ENCODE measurements at regions not wholly inside any gene's neighbourhood (a gene's known extent, or its start where the extent isn't known, plus 50 kb on each side); places are given as distances from the start of the nearest gene placed in this dataset.

GRCh38 chr6:10276106-10276505, 138.8 kb downstream of the TFAP2A start:
- no CpG with 5 or more reads among the region's 2 CpGs for WGBS (ENCODE audit: insufficient coverage)
- H3K27me3 ChIP-seq (ENCODE audit: control insufficient read depth, insufficient read depth, low read length): no peaks in the 10 kb centered on the region
- no peak for DNase-seq (ENCODE audit: low read depth in 4 of 6, low spot score in 6 of 6)
- no peak overlapping the region for H3K4me3 ChIP-seq (ENCODE audit: low read depth, low read length)
- H3K9me3 ChIP-seq (ENCODE audit: control insufficient read depth, insufficient read depth, low read length): no peaks in the 10 kb centered on the region
- no peak overlapping the region for H3K27ac ChIP-seq (ENCODE audit: low read depth, low read length)
- H3K4me1 ChIP-seq (ENCODE audit: control insufficient read depth, insufficient read depth, low read length): no peaks in the 10 kb centered on the region
- no peaks in the 10 kb centered on the region for H3K36me3 ChIP-seq (ENCODE audit: control insufficient read depth, insufficient read depth, low read length)

- no peaks in the 10 kb centered on the region for H3K9me3 ChIP-seq (ENCODE audit: control insufficient read depth, insufficient read depth, low read length)
- 100% methylated on average over 1 of the region's 2 CpGs for WGBS (ENCODE audit: insufficient coverage)
- H3K27me3 ChIP-seq (ENCODE audit: control insufficient read depth, insufficient read depth, low read length): no peaks in the 10 kb centered on the region
- peaks cover 10% of the 10 kb centered on the region for H3K4me1 ChIP-seq (ENCODE audit: control insufficient read depth, insufficient read depth, low read length)
- H3K36me3 ChIP-seq (ENCODE audit: control insufficient read depth, insufficient read depth, low read length): no peaks in the 10 kb centered on the region
- no peak overlapping the region for H3K27ac ChIP-seq (ENCODE audit: low read depth, low read length)
- no peak overlapping the region for H3K4me3 ChIP-seq (ENCODE audit: low read depth, low read length)
- DNase-seq (ENCODE audit: low read depth in 4 of 6, low spot score in 6 of 6): no peak
These were observed 142.3 kb downstream of the TFAP2A start for GRCh38 chr6:10272591-10272990.

GRCh38 chr6:10271982-10272381, 142.9 kb downstream of the TFAP2A start:
- peak in 2 of 6 donors; percentile 7 to 38 for DNase-seq (ENCODE audit: low read depth in 4 of 6, low spot score in 6 of 6)
- H3K36me3 ChIP-seq (ENCODE audit: control insufficient read depth, insufficient read depth, low read length): no peaks in the 10 kb centered on the region
- 45% methylated on average over 1 of the region's 1 CpG for WGBS (ENCODE audit: insufficient coverage)
- peaks cover 10% of the 10 kb centered on the region for H3K4me1 ChIP-seq (ENCODE audit: control insufficient read depth, insufficient read depth, low read length)
- no peaks in the 10 kb centered on the region for H3K27me3 ChIP-seq (ENCODE audit: control insufficient read depth, insufficient read depth, low read length)
- no peak overlapping the region for H3K27ac ChIP-seq (ENCODE audit: low read depth, low read length)
- H3K4me3 ChIP-seq (ENCODE audit: low read depth, low read length): no peak overlapping the region
- no peaks in the 10 kb centered on the region for H3K9me3 ChIP-seq (ENCODE audit: control insufficient read depth, insufficient read depth, low read length)

- peaks cover 10% of the 10 kb centered on the region for H3K4me1 ChIP-seq (ENCODE audit: control insufficient read depth, insufficient read depth, low read length)
- no peaks in the 10 kb centered on the region for H3K9me3 ChIP-seq (ENCODE audit: control insufficient read depth, insufficient read depth, low read length)
- no peak overlapping the region for H3K4me3 ChIP-seq (ENCODE audit: low read depth, low read length)
- WGBS (ENCODE audit: insufficient coverage): 40% methylated on average over 1 of the region's 6 CpGs
- H3K27ac ChIP-seq (ENCODE audit: low read depth, low read length): no peak overlapping the region
- H3K36me3 ChIP-seq (ENCODE audit: control insufficient read depth, insufficient read depth, low read length): no peaks in the 10 kb centered on the region
- peak in 2 of 6 donors; percentile 10 to 17 for DNase-seq (ENCODE audit: low read depth in 4 of 6, low spot score in 6 of 6)
- no peaks in the 10 kb centered on the region for H3K27me3 ChIP-seq (ENCODE audit: control insufficient read depth, insufficient read depth, low read length)
These were observed 144.9 kb downstream of the TFAP2A start for GRCh38 chr6:10269814-10270472.

- peaks cover 10% of the 10 kb centered on the region for H3K4me1 ChIP-seq (ENCODE audit: control insufficient read depth, insufficient read depth, low read length)
- H3K27me3 ChIP-seq (ENCODE audit: control insufficient read depth, insufficient read depth, low read length): no peaks in the 10 kb centered on the region
- 0% methylated on average over 8 of the region's 14 CpGs for WGBS (ENCODE audit: insufficient coverage)
- peak overlapping the region; percentile 22 for H3K4me3 ChIP-seq (ENCODE audit: low read depth, low read length)
- no peaks in the 10 kb centered on the region for H3K9me3 ChIP-seq (ENCODE audit: control insufficient read depth, insufficient read depth, low read length)
- peak in 5 of 6 donors; percentile 19 to 93 (median 37) for DNase-seq (ENCODE audit: low read depth in 4 of 6, low spot score in 6 of 6)
- no peak overlapping the region for H3K27ac ChIP-seq (ENCODE audit: low read depth, low read length)
- H3K36me3 ChIP-seq (ENCODE audit: control insufficient read depth, insufficient read depth, low read length): no peaks in the 10 kb centered on the region
These were observed 146.1 kb downstream of the TFAP2A start for GRCh38 chr6:10268611-10269310.

GRCh38 chr6:10268111-10268510, 146.8 kb downstream of the TFAP2A start:
- WGBS (ENCODE audit: insufficient coverage): 0% methylated on average over 1 of the region's 4 CpGs
- Histone ChIP-seq H3K4me1 (ENCODE audit: control insufficient read depth, insufficient read depth, low read length) (peaks cover 10% of the 10 kb centered on the region), H3K27me3 (ENCODE audit: control insufficient read depth, insufficient read depth, low read length) (no peaks in the 10 kb centered on the region), H3K36me3 (ENCODE audit: control insufficient read depth, insufficient read depth, low read length) (no peaks in the 10 kb centered on the region), H3K4me3 (ENCODE audit: low read depth, low read length) (no peak overlapping the region), H3K9me3 (ENCODE audit: control insufficient read depth, insufficient read depth, low read length) (no peaks in the 10 kb centered on the region), H3K27ac (ENCODE audit: low read depth, low read length) (no peak overlapping the region)
- peak in 2 of 6 donors; percentile 3 to 17 for DNase-seq (ENCODE audit: low read depth in 4 of 6, low spot score in 6 of 6)

GRCh38 chr6:10266462-10266861, 148.4 kb downstream of the TFAP2A start:
- Histone ChIP-seq H3K27me3 (ENCODE audit: control insufficient read depth, insufficient read depth, low read length) (no peaks in the 10 kb centered on the region), H3K4me3 (ENCODE audit: low read depth, low read length) (no peak overlapping the region), H3K4me1 (ENCODE audit: control insufficient read depth, insufficient read depth, low read length) (peaks cover 10% of the 10 kb centered on the region), H3K9me3 (ENCODE audit: control insufficient read depth, insufficient read depth, low read length) (no peaks in the 10 kb centered on the region), H3K36me3 (ENCODE audit: control insufficient read depth, insufficient read depth, low read length) (no peaks in the 10 kb centered on the region), H3K27ac (ENCODE audit: low read depth, low read length) (no peak overlapping the region)
- 65% methylated on average over 3 of the region's 4 CpGs for WGBS (ENCODE audit: insufficient coverage)
- no peak for DNase-seq (ENCODE audit: low read depth in 4 of 6, low spot score in 6 of 6)

- no CpG with 5 or more reads among the region's 2 CpGs for WGBS (ENCODE audit: insufficient coverage)
- DNase-seq (ENCODE audit: low read depth in 4 of 6, low spot score in 6 of 6): no peak
- Histone ChIP-seq H3K36me3 (ENCODE audit: control insufficient read depth, insufficient read depth, low read length) (no peaks in the 10 kb centered on the region), H3K4me3 (ENCODE audit: low read depth, low read length) (no peak overlapping the region), H3K27ac (ENCODE audit: low read depth, low read length) (no peak overlapping the region), H3K4me1 (ENCODE audit: control insufficient read depth, insufficient read depth, low read length) (peaks cover 10% of the 10 kb centered on the region), H3K27me3 (ENCODE audit: control insufficient read depth, insufficient read depth, low read length) (no peaks in the 10 kb centered on the region), H3K9me3 (ENCODE audit: control insufficient read depth, insufficient read depth, low read length) (no peaks in the 10 kb centered on the region)
These were observed 148.8 kb downstream of the TFAP2A start for GRCh38 chr6:10266061-10266460.

GRCh38 chr6:10262505-10262904, 152.4 kb downstream of the TFAP2A start:
- no peaks in the 10 kb centered on the region for H3K9me3 ChIP-seq (ENCODE audit: control insufficient read depth, insufficient read depth, low read length)
- no CpG with 5 or more reads among the region's 2 CpGs for WGBS (ENCODE audit: insufficient coverage)

GRCh38 chr6:10259671-10260070, 155.2 kb downstream of the TFAP2A start:
- Histone ChIP-seq H3K9me3 (ENCODE audit: control insufficient read depth, insufficient read depth, low read length) (no peaks in the 10 kb centered on the region), H3K27me3 (ENCODE audit: control insufficient read depth, insufficient read depth, low read length) (no peaks in the 10 kb centered on the region), H3K4me1 (ENCODE audit: control insufficient read depth, insufficient read depth, low read length) (no peaks in the 10 kb centered on the region), H3K36me3 (ENCODE audit: control insufficient read depth, insufficient read depth, low read length) (no peaks in the 10 kb centered on the region), H3K27ac (ENCODE audit: low read depth, low read length) (no peak overlapping the region), H3K4me3 (ENCODE audit: low read depth, low read length) (no peak overlapping the region)
- DNase-seq (ENCODE audit: low read depth in 4 of 6, low spot score in 6 of 6): no peak
- WGBS (ENCODE audit: insufficient coverage): 58% methylated on average over 3 of the region's 3 CpGs

More at GRCh38 chr6:10262505-10262904, 152.4 kb downstream of the TFAP2A start:
- no peak overlapping the region for H3K4me3 ChIP-seq (ENCODE audit: low read depth, low read length)
- H3K27ac ChIP-seq (ENCODE audit: low read depth, low read length): no peak overlapping the region
- no peak for DNase-seq (ENCODE audit: low read depth in 4 of 6, low spot score in 6 of 6)
- H3K27me3 ChIP-seq (ENCODE audit: control insufficient read depth, insufficient read depth, low read length): no peaks in the 10 kb centered on the region
- H3K36me3 ChIP-seq (ENCODE audit: control insufficient read depth, insufficient read depth, low read length): no peaks in the 10 kb centered on the region
- no peaks in the 10 kb centered on the region for H3K4me1 ChIP-seq (ENCODE audit: control insufficient read depth, insufficient read depth, low read length)

All from spinal cord (tissue), 9 donors.